H1 (cell line): ENCODE measurements at regions not wholly inside any gene's neighbourhood (a gene's known extent, or its start where the extent isn't known, plus 50 kb on each side); places are given as distances from the start of the nearest gene placed in this dataset.

ENCODE experiments used
- CTCF ChIA-PET: fragments of 300-600 bp; sonication (Branson Sonifier 250); formaldehyde crosslinking; loops from one replicate; lab custom pipeline; 2021; ENCODE audit not compliant: partially characterized antibody; lab: Charles Lee
- POLR2A ChIA-PET: fragments of 300-600 bp; sonication (Branson Sonifier 250); formaldehyde crosslinking; loops from one replicate; lab custom pipeline; 2021; ENCODE audit warnings: inconsistent platforms; ENCODE audit not compliant: partially characterized antibody; lab: Charles Lee
- DNase-seq, 2 experiments: peaks; one replicate each; pipeline versions ENCODE4 v3.0.0 to v3.0.0-alpha.2; 2010 to 2022; ENCODE audit warnings: low spot score in 2 of 2, low read depth in 1 of 2, mixed read lengths in 1 of 2
- FAIRE-seq: peaks from 2 replicates; lab custom pipeline; 2011; peaks lifted over from hg19 to GRCh38; lab: Jason Lieb, UNC
- H2AFZ ChIP-seq: 2 replicates; pipeline ENCODE4 v1.8.1; 2012; ENCODE audit warnings: low read length, inconsistent platforms
- H2AK5ac ChIP-seq: 2 replicates; pipeline ENCODE4 v1.6.1; 2013; ENCODE audit warnings: low read depth, low read length
- H2BK120ac ChIP-seq: replicated peaks from 2 replicates; pipeline ENCODE3; 2013; ENCODE audit warnings: low read depth, low read length, inconsistent platforms
- H2BK12ac ChIP-seq: 2 replicates; pipeline ENCODE4 v1.6.1; 2013; ENCODE audit warnings: low read depth, low read length
- H2BK15ac ChIP-seq: 2 replicates; pipeline ENCODE4 v1.6.1; 2013; ENCODE audit warnings: low read length
- H2BK20ac ChIP-seq: 2 replicates; pipeline ENCODE4 v1.6.1; 2013; ENCODE audit warnings: low read length
- H2BK5ac ChIP-seq: 2 replicates; pipeline ENCODE4 v1.6.1; 2013; ENCODE audit warnings: low read depth, low read length
- H3K14ac ChIP-seq: 2 replicates; pipeline ENCODE4 v1.6.1; 2013; ENCODE audit warnings: inconsistent platforms; ENCODE audit not compliant: insufficient read length
- H3K18ac ChIP-seq: 2 replicates; pipeline ENCODE4 v1.6.1; 2013; ENCODE audit warnings: low read length; ENCODE audit errors: extremely low read depth
- H3K23ac ChIP-seq: 2 replicates; pipeline ENCODE4 v1.6.1; 2013; ENCODE audit warnings: inconsistent platforms; ENCODE audit not compliant: insufficient read length
- H3K23me2 ChIP-seq: 2 replicates; pipeline ENCODE4 v1.6.1; 2013; ENCODE audit warnings: low read depth, low read length
- H3K27ac ChIP-seq: 2 replicates; pipeline ENCODE4 v1.6.1; 2011; ENCODE audit warnings: low read depth, low read length, inconsistent platforms
- H3K27me3 ChIP-seq, 4 experiments: replicated peaks in 1 of 4; 1 replicate in 1 of 4; 2 replicates in 3 of 4; pipeline versions ENCODE4 v1.6.1 to v1.8.1; 2011 to 2013; ENCODE audit warnings: low read length in 3 of 4, mild to moderate bottlenecking in 3 of 4, inconsistent platforms in 2 of 4, mixed read lengths in 2 of 4, moderate library complexity in 1 of 4; ENCODE audit not compliant: control insufficient read depth in 3 of 4, insufficient read depth in 3 of 4; ENCODE audit errors: extremely low read depth in 1 of 4
- H3K36me3 ChIP-seq, 4 experiments: 2 replicates each; pipeline versions ENCODE4 v1.6.1 to v1.8.1; 2011 to 2013; ENCODE audit warnings: mild to moderate bottlenecking in 4 of 4, low read length in 3 of 4, moderate library complexity in 2 of 4, control low read depth in 1 of 4, inconsistent platforms in 1 of 4; ENCODE audit not compliant: insufficient read depth in 4 of 4, control insufficient read depth in 2 of 4
- H3K4ac ChIP-seq: replicated peaks from 2 replicates; pipeline ENCODE3; 2013; ENCODE audit warnings: low read length, low read depth, mixed read lengths, inconsistent platforms; ENCODE audit not compliant: insufficient read length
- H3K4me1 ChIP-seq, 4 experiments: replicated peaks in 1 of 4; 1 replicate in 1 of 4; 2 replicates in 3 of 4; pipeline versions ENCODE4 v1.6.1 to v1.8.1; 2011 to 2013; ENCODE audit warnings: low read length in 3 of 4, inconsistent platforms in 2 of 4, mixed read lengths in 1 of 4; ENCODE audit not compliant: insufficient read depth in 4 of 4, control insufficient read depth in 3 of 4
- H3K4me2 ChIP-seq, 2 experiments: 2 replicates each; pipeline versions ENCODE4 v1.6.1 to v1.8.1; 2011 to 2013; ENCODE audit warnings: low read depth in 2 of 2, low read length in 2 of 2, control low read depth in 1 of 2, inconsistent platforms in 1 of 2, mild to moderate bottlenecking in 1 of 2; ENCODE audit not compliant: insufficient read depth in 1 of 2
- H3K4me3 ChIP-seq, 4 experiments: fragments of 200-600, 300-600 bp in 1 of 4; sonication (generic), shearing (Covaris generic), sonication (Bioruptor Twin) in 1 of 4; 2 replicates each; pipeline versions ENCODE4 v1.5.1 to v1.8.1; 2011 to 2016; ENCODE audit warnings: low read length in 4 of 4, low read depth in 3 of 4, control low read depth in 2 of 4, inconsistent platforms in 2 of 4, mild to moderate bottlenecking in 2 of 4, mixed read lengths in 1 of 4, moderate library complexity in 1 of 4; ENCODE audit not compliant: insufficient read depth in 2 of 4; ENCODE audit errors: extremely low read depth in 1 of 4
- H3K56ac ChIP-seq: replicated peaks from 2 replicates; pipeline ENCODE3; 2013; ENCODE audit warnings: low read depth, mild to moderate bottlenecking, mixed read lengths, low read length, inconsistent platforms; ENCODE audit not compliant: insufficient read length
- H3K79me1 ChIP-seq: 2 replicates; pipeline ENCODE4 v1.6.1; 2013; ENCODE audit warnings: low read depth, low read length, control low read depth
- H3K79me2 ChIP-seq, 2 experiments: 2 replicates each; pipeline versions ENCODE4 v1.6.1 to v1.8.1; 2012 to 2013; ENCODE audit warnings: low read length in 2 of 2, mild to moderate bottlenecking in 2 of 2, inconsistent platforms in 1 of 2; ENCODE audit not compliant: insufficient read depth in 2 of 2, control insufficient read depth in 1 of 2
- H3K9ac ChIP-seq, 4 experiments: replicated peaks in 1 of 4; 1 replicate in 1 of 4; 2 replicates in 3 of 4; pipeline versions ENCODE4 v1.6.1 to v1.8.1; 2011 to 2013; ENCODE audit warnings: low read depth in 3 of 4, low read length in 3 of 4, control low read depth in 2 of 4, mild to moderate bottlenecking in 2 of 4, moderate library complexity in 2 of 4, inconsistent platforms in 1 of 4; ENCODE audit errors: extremely low read depth in 1 of 4
- H3K9me3 ChIP-seq, 2 experiments: 2 replicates each; pipeline versions ENCODE4 v1.6.1 to v1.8.1; 2012 to 2013; ENCODE audit warnings: mild to moderate bottlenecking in 2 of 2, moderate library complexity in 2 of 2, control low read depth in 1 of 2, inconsistent platforms in 1 of 2, low read depth in 1 of 2, low read length in 1 of 2, mixed read lengths in 1 of 2; ENCODE audit not compliant: insufficient read depth in 2 of 2
- H4K20me1 ChIP-seq, 2 experiments: replicated peaks in 1 of 2; 2 replicates each; pipeline versions ENCODE3 to v1.8.1; 2011 to 2013; ENCODE audit warnings: inconsistent platforms in 2 of 2, low read length in 2 of 2, mild to moderate bottlenecking in 1 of 2; ENCODE audit not compliant: insufficient read depth in 2 of 2, control insufficient read depth in 1 of 2
- H4K5ac ChIP-seq: 2 replicates; pipeline ENCODE4 v1.6.1; 2013; ENCODE audit warnings: low read length, low read depth, mixed read lengths, inconsistent platforms; ENCODE audit not compliant: insufficient read length
- H4K8ac ChIP-seq: 2 replicates; pipeline ENCODE4 v1.8.0; 2013; ENCODE audit warnings: mild to moderate bottlenecking, moderate library complexity, low read length, inconsistent platforms; ENCODE audit not compliant: insufficient read depth; ENCODE audit errors: extremely low read depth
- H4K91ac ChIP-seq: replicated peaks from 2 replicates; pipeline ENCODE3; 2013; ENCODE audit warnings: low read length, mixed read lengths, inconsistent platforms; ENCODE audit not compliant: insufficient read length
- CBX5 ChIP-seq: fragments of 300-800, 300-1000 bp; sonication (generic); IDR thresholded peaks from 2 replicates; pipeline ENCODE4 v1.7.1; 2016; ENCODE audit warnings: antibody characterized with exemption, low read length, low read depth
- HDAC2 ChIP-seq, 2 experiments: fragments of 300-600 bp in 1 of 2; sonication (generic) in 1 of 2; IDR thresholded peaks; 2 replicates each; pipeline ENCODE4 v1.6.1; 2011 to 2012; ENCODE audit warnings: low read depth in 2 of 2, low read length in 2 of 2, mild to moderate bottlenecking in 2 of 2, moderate library complexity in 2 of 2, borderline replicate concordance in 1 of 2, inconsistent platforms in 1 of 2
- KDM1A ChIP-seq: fragments of 200-600, 300-600 bp; sonication (generic); IDR thresholded peaks from 2 replicates; pipeline ENCODE4 v1.7.1; 2016; ENCODE audit warnings: mild to moderate bottlenecking, low read length, borderline replicate concordance
- KDM4A ChIP-seq: IDR thresholded peaks from one replicate; pipeline ENCODE4 v1.7.1; 2012; ENCODE audit warnings: low read depth, mild to moderate bottlenecking, moderate library complexity, low read length, inconsistent platforms; ENCODE audit not compliant: severe bottlenecking
- SIN3A ChIP-seq, 2 experiments: IDR thresholded peaks in 1 of 2; conservative IDR thresholded peaks in 1 of 2; 2 replicates each; pipeline ENCODE4 v1.6.1; 2011 to 2012; ENCODE audit warnings: low read length in 2 of 2, improper control_type of control experiment in 1 of 2, low read depth in 1 of 2, mild to moderate bottlenecking in 1 of 2
- TAF7 ChIP-seq: optimal IDR thresholded peaks from 2 replicates; pipeline ENCODE3; 2011; ENCODE audit warnings: low read depth, mild to moderate bottlenecking, inconsistent platforms, low read length, moderate library complexity, borderline replicate concordance
- ZNF274 ChIP-seq: IDR thresholded peaks from 2 replicates; pipeline ENCODE4 v1.7.0; 2012; ENCODE audit warnings: low read length, borderline replicate concordance; ENCODE audit errors: extremely low read depth
- WGBS, 2 experiments: shearing (Covaris generic) in 1 of 2; methylation state at CpG; one replicate each; pipeline versions ENCODE4 v1.1.6 to v1.1.7; 2013 to 2015; ENCODE audit warnings: low lambda C conversion rate in 2 of 2, mixed read lengths in 2 of 2, inconsistent platforms in 1 of 2, low coverage in 1 of 2, missing lambda C conversion rate in 1 of 2; ENCODE audit not compliant: insufficient replicate concordance in 2 of 2, insufficient coverage in 1 of 2, insufficient read length in 1 of 2; ENCODE audit errors: extremely low coverage in 1 of 2, missing lambda C conversion rate in 1 of 2; 5-methylcytosine and 5-hydroxymethylcytosine counted together
- TF ChIP-seq, protein P1 (sequence below): IDR thresholded peaks from 2 replicates; pipeline ENCODE4 v1.6.1; 2012; ENCODE audit warnings: inconsistent platforms

DNA sequence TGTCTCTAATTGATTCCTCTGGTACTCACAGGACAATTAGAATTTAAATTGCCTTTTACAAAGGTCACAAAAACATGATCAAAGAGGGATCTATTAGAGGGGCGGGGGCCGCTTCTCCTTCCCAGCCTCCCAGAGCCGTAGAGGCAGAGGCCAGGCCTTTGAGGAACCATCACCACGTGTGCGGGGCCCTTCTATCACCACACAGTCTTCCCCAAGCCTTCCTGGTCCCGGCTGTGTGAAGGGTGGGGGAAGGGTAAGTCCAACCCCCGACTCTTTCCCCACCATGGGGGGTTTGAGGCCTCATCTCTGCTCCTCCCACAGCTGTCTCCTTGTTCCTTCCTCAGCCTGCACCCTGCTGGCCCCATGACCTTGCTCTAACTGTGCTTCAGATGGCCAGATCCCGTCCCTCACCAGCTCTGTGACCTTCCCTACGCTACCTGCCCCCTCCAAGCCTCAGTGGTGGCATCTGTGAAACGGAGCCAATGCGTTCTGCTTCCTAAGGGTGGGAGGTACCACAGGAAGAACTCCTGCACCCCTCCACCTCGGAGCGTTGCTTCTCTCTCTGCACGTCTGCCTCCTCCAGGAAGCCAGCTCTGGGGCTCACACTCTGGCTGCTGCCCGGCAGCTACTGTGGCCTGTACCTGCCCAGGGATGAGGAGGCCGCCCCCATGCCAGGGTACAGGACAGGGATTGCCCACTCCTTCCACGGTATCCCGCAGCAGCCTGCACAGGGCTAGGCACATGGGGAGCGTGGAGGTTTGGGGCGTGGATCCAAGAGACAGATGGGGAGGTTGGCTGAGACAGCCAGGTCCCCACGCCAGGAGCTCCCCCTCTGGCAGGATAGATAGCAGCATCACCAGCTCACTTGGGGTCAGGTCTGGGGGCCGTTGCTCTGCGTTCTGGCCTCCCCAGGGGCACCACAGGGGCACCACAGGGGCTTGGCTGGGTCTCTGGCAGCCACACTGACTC is 83.8 kb downstream of the LINGO1 start:
- Histone ChIP-seq H3K4me2 (no peak overlapping the region; a peak in 1 of 4 replicates), H2AFZ (no peak overlapping the region; the same call in 1 of the 2 replicates), H3K4me1 (peaks cover 0 to 10% (median 5%) of the 10 kb centered on the region in 4 experiments; a peak in 5 of 7 replicates), H3K23ac (no peak overlapping the region), H2BK12ac (peak overlapping the region; percentile 55; the same call in 1 of the 2 replicates), H4K20me1 (no peaks in the 10 kb centered on the region), H2AK5ac (no peak overlapping the region), H4K91ac (peak overlapping the region; percentile 18), H3K79me2 (no peaks in the 10 kb centered on the region), H3K36me3 (no peaks in the 10 kb centered on the region), H3K14ac (no peak overlapping the region), H3K9ac (no peak overlapping the region), H3K9me3 (no peaks in the 10 kb centered on the region), H2BK120ac (no peak overlapping the region), H3K18ac (peak overlapping the region; percentile 53; the same call in 1 of the 2 replicates), H4K5ac (no peak overlapping the region), H3K27ac (no peak overlapping the region), H4K8ac (peak overlapping the region; percentile 60; the same call in 1 of the 2 replicates), H3K56ac (no peak overlapping the region), H3K23me2 (peaks cover 4% of the 10 kb centered on the region; the same call in 1 of the 2 replicates), H3K79me1 (no peaks in the 10 kb centered on the region), H2BK5ac (peak overlapping the region; percentile 37; the same call in 1 of the 2 replicates), H2BK15ac (peak overlapping the region; percentile 21; the same call in 1 of the 2 replicates), H3K4me3 (no peak overlapping the region), H3K27me3 (no peaks in the 10 kb centered on the region), H2BK20ac (0 out of 2 replicates have a peak overlapping the region, but pooled peaks have one; percentile 11), H3K4ac (peak overlapping the region; percentile 55)
- 84% methylated on average over 23 of the region's 23 CpGs; no CpG with 5 or more reads in 1 of the 2 experiments for WGBS, 2 experiments
- DNase-seq (no peak), FAIRE-seq (no peak)
- CTCF ChIA-PET: interaction anchor here (0.6 to 4.8 kb wide), 19 partner anchors 13 to 540 kb away, joined by 3 to 28 read pairs (median 4); partner anchors contain the start of gene LINGO1
- POLR2A ChIA-PET: interaction anchor here (1.4 kb wide), 1 partner anchor 9 kb away, joined by 3 read pairs; no protein-coding TSS in a partner anchor
- TF ChIP-seq, protein P1, sequence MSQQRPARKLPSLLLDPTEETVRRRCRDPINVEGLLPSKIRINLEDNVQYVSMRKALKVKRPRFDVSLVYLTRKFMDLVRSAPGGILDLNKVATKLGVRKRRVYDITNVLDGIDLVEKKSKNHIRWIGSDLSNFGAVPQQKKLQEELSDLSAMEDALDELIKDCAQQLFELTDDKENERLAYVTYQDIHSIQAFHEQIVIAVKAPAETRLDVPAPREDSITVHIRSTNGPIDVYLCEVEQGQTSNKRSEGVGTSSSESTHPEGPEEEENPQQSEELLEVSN: peak; percentile 25; the same call in 1 of the 2 replicates
- TF ChIP-seq KDM4A (no peak), KDM1A (peak; percentile 67; the same call in 1 of the 2 replicates), HDAC2 (IDR thresholded peaks at IDR 0.05; ENCODE audit: borderline replicate concordance in 1 of 2, low read depth in 2 of 2, low read length in 2 of 2) (peak in 1 of 2 experiments; percentile 79; a peak in 1 of 4 replicates), SIN3A (conservative IDR thresholded peaks at IDR 0.05 in 1 of 2, IDR thresholded peaks at IDR 0.05 in 1 of 2; ENCODE audit: low read depth in 1 of 2, low read length in 2 of 2) (0 out of 4 replicates have a peak, but pooled peaks of 1 of the 2 experiments have one; percentile 17), TAF7 (no peak), CBX5 (no peak), ZNF274 (no peak)
